ENCODE measurements at regions not wholly inside any gene's neighbourhood (a gene's known extent, or its start where the extent isn't known, plus 50 kb on each side); places are given as distances from the start of the nearest gene placed in this dataset.

- TF ChIP-seq, protein P1, sequence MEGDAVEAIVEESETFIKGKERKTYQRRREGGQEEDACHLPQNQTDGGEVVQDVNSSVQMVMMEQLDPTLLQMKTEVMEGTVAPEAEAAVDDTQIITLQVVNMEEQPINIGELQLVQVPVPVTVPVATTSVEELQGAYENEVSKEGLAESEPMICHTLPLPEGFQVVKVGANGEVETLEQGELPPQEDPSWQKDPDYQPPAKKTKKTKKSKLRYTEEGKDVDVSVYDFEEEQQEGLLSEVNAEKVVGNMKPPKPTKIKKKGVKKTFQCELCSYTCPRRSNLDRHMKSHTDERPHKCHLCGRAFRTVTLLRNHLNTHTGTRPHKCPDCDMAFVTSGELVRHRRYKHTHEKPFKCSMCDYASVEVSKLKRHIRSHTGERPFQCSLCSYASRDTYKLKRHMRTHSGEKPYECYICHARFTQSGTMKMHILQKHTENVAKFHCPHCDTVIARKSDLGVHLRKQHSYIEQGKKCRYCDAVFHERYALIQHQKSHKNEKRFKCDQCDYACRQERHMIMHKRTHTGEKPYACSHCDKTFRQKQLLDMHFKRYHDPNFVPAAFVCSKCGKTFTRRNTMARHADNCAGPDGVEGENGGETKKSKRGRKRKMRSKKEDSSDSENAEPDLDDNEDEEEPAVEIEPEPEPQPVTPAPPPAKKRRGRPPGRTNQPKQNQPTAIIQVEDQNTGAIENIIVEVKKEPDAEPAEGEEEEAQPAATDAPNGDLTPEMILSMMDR (IDR thresholded peaks at IDR 0.05) = no peak
- no peak for TF ChIP-seq POLR2AphosphoS5 (IDR thresholded peaks at IDR 0.05; ENCODE audit: insufficient read depth in 1 of 2, low read depth in 1 of 2)
- no peak for TF ChIP-seq POLR2A (IDR thresholded peaks at IDR 0.05)
Observed at GRCh38 chr13:109645831-109646230, 140.6 kb downstream of the IRS2 start.

All from vagina (tissue), 2 donors.